Astrocyte (in vitro differentiated cells and primary cell): ENCODE measurements at regions not wholly inside any gene's neighbourhood (a gene's known extent, or its start where the extent isn't known, plus 50 kb on each side); places are given as distances from the start of the nearest gene placed in this dataset.

Source experiments
- CTCF ChIP-seq: IDR thresholded peaks from 2 replicates; pipeline ENCODE4 v1.5.1; 2011; ENCODE audit warnings: low read depth, mild to moderate bottlenecking, inconsistent platforms, low read length, moderate library complexity; ENCODE audit not compliant: insufficient read depth
- EZH2 ChIP-seq: IDR thresholded peaks from 2 replicates; pipeline ENCODE4 v1.6.1; 2012; ENCODE audit warnings: mild to moderate bottlenecking, low read length, inconsistent platforms; ENCODE audit not compliant: insufficient read depth

DNA sequence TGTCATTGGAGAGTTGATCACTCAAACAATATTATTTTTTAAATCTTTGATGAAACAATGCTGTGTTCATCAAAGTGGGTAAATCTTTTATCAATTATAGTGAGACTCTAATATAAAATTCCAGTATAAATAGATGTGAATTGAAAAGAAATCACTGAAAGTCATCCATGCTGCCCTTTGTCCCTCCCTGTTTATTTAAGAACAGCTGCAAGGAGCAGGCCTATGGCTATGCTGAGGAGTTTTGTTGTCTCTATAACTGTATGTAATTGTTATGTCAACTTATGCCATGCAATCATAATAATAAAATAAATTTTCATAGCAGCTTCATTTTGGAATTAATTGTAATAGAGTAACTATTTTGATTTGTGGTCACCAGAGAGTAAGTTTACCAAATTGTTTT lies 1272.4 kb upstream of the ADGRL4 start:
- TF ChIP-seq CTCF (no peak), EZH2 (no peak)
